NCI-H1092 treated with DMSO at 0.1 percent for 48 hours (cell line): ENCODE measurements at regions not wholly inside any gene's neighbourhood (a gene's known extent, or its start where the extent isn't known, plus 50 kb on each side); places are given as distances from the start of the nearest gene placed in this dataset.

Source experiments
- DNase-seq: peaks from one replicate; lab custom pipeline; 2025; lab: John Stamatoyannopoulos, UW

- no peak for DNase-seq
Measured at GRCh38 chr4:132865458-132865857, 283.6 kb upstream of the PCDH10 start.

GRCh38 chr4:132865922-132866321 is 283.2 kb upstream of the PCDH10 start:
- DNase-seq, result no peak

- DNase-seq, result no peak
Measured at GRCh38 chr4:132866616-132867015, 282.5 kb upstream of the PCDH10 start.

- DNase-seq, result no peak
Measured at GRCh38 chr4:132893787-132894186, 255.3 kb upstream of the PCDH10 start.

GRCh38 chr4:132901224-132901623 is 247.9 kb upstream of the PCDH10 start:
- DNase-seq, result no peak

DNA sequence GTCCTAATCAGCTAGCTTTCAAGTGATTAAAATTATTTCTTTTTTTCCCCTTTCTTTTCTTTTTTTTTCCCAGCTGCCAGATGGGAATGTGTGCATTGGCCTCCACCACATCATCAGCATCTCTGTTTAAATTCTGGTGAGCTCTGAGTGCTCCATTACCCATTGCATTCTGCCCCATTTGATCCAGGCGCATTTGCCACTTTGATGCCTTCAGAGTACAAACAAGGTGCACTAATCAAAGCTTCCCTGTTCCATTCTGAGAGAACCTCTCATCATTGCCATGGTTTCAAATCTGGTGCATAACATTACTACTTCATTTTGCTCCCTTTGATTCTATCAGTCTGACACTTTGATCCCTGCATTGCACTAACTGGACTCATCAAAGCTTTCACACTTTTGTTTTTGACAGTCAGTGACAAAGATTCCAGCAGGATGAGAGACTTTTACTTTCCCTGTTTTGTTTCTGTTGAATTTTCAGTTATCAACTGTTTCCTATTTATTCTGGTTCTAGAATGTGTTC is 238.8 kb upstream of the PCDH10 start:
- no peak for DNase-seq

DNA sequence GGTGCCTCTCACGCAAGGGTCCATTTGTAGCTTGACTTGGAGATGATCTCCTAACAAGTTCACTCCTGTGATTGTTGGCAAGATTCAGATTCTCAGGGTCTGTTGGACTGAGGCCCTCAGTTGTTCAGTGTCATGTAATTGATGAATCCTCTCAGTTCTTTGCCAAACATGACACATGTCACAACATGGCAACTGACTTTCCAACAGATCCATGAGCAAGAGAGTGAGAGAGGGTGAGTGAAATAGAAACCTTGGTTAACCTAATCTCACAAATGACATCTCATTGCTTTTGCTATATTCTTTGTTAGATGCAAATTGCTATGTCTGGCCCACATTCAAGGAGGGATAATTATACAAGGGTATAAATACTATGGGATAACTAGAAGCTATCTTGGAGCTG is 231.0 kb upstream of the PCDH10 start:
- no peak for DNase-seq

DNA sequence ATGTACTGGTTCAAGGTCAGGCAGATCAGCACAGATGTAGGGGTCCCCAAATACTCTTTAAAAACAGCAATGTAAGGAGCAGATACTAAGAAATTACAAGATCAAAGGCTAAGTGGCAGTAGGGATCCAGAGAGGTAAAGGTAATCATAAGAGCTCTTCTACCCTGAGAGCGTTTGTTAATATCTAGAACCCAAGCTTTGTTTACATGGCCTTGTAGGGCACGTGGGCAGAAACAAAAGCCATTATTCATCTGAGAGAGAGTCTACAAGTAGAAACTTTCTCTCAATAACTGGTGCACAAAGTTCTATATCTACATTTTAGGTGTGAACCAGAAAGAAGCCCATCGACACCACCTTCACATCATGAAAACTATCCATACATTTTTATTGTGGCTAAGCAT is 225.6 kb upstream of the PCDH10 start:
- DNase-seq, result no peak

DNA sequence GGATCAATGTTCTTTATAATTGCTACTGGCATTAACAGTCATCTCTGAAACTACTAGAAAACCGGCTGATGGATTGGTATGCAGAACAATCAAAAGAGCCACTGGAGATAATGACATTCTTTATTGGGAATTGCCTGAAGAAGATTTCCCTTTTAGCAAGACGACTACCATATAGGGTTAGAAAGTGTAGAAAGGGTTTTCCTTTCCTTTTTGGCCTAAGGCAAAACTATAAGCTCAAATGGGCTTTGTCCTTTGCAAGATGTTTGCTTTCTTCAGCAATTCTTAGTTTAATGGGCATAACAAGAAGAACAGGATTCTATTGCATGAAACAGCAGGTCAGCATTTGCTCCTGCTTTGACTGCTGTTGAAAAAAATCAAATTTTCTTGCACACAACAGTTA is 214.2 kb upstream of the PCDH10 start:
- DNase-seq, result no peak

GRCh38 chr4:132955146-132955545 is 193.9 kb upstream of the PCDH10 start:
- DNase-seq, result no peak

DNA sequence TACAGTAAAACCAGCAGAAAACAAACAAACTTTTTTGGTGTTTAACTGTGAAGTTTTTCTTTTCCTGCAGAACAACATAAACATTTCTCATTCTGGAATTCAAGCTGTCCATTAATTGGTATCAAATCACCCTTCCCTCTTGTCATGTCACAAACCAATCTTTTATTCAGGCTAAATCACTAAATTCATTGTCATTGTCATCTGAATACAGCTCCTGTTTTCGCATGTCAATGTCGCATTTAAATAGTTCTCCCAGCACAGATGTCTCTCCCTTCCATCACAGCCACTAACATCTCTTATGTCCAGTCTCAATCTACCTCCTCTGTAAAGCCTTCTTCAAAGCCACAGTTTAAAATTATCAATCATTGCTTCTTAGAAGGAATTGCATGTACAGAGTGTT is 192.1 kb upstream of the PCDH10 start:
- DNase-seq, result no peak

DNA sequence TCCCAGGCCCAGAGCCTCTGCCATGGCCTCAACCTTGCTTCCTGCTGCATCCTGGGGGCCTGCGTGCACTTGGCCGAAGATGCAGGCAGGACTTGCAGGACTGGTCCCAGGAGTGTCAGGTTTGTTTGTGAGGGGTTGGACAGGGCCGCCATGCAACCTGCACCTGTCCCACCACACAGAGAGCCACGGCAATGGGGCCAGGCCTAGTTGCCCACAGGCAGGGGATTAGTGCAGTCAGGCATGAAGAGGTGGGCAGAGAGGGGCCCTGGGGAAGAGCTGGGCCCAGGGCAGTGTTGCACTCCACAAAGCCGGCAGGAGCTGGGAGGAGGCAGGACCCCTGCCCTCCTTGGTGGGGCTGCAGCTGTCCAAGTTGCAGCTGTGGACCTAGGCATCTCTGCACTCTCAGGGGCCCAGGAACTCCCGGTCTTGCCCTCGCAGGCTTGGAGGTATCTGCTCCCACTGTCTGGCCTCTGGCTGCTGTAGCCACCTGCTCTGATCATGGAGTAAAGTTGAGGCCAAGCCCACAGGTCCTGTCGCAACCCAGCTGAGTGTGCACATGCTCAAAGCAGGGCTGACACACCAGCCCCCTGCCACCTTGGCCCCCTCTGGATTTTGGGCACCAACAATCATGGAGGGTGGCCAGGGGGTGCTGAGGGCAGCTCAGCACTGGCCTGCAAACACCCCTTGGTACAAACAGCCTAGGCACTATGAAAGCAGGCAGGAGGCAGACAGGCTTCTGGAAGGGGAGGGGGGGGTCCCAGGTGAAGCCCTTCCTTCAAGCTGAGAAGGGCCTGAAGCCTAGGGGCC is 190.4 kb upstream of the PCDH10 start:
- no peak for DNase-seq

DNA sequence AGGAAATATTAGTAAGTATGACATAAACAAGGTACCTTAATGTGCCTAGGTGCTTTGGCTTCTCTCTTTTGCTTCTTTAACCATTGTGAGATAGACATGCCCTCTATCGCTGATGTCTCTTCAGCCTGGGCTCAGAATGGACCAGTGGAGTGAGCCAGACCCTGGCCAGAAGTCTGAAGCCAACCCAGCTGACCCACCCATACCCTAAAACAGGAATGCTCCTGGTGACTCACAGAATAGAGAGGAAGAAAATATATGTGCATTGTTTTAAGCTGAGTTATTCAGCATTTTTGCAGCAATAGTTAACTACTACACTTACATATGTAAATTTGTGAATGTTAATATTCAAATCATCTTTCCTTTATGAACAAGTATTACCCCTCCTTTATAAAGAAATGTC is 167.5 kb upstream of the PCDH10 start:
- DNase-seq, result no peak

- no peak for DNase-seq
Measured at GRCh38 chr4:132982151-132982550, 166.9 kb upstream of the PCDH10 start.

- DNase-seq, result no peak
Measured at GRCh38 chr4:132991111-132991510, 158.0 kb upstream of the PCDH10 start.

DNA sequence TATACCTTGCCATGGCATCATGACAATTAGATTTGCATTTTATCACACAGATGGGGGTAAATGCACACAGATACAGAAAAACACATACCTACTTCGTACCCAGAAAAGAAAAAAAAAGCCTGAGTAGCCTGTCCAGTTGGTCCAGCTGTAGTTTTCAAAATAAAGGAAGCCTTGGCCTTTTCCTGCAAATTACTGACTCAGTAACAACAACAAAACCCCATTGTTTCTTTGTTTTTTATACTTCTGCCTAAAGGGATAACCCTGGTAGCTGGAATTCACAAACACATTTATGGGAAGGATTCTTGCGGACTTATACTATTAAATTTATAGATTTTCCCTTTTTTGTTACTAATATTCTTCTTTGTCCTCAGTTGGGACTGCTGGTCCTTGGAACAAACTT is 156.4 kb upstream of the PCDH10 start:
- DNase-seq, result no peak

DNA sequence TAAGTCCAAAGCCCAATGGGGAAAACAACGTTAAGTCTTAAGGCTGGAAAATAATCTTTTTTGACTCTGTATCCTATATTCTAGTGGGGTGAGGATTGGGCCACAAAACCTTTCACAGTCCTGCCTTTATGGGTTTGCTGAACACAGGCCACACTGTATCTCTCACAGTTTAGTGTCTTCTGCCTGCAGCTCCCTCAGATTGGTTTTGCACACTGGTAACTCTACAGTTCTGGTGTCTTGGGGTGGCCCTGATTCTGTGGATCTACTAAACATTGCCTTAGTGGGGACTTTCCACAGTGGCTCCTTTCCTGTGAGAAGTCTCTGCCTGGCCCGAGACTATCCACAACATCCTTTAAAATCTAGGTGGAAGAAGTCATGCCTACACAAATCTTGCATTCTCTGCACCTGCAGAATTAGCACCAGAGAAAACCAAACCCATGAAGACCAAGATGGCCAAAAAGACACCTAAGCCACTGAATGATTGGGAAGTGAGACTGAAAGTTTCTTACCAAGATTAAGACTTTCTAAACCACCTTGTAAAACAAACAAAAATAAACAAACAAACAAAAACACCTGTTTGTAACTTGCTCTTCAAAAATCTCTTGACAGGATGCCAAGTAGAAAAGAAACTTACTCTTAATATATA is 150.4 kb upstream of the PCDH10 start:
- DNase-seq, result no peak

DNA sequence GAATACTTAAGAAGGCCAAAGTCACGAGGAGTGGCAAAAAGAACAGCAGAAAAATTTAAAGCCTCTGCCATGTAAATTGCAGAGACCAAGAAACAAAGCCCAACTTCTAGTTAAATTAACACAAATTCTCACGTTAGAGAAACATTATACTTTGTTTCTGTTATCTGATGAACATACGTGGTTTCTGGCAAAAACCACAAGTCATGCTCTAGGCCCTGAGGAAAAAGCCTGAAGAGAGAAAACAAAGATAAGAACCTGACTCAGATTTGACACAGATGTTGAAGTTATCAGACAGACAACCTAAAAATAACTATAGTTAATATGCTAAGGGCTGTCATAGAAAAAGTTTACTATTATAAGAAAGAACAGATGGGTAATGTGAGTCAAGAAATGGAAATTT is 149.1 kb upstream of the PCDH10 start:
- DNase-seq, result no peak

DNA sequence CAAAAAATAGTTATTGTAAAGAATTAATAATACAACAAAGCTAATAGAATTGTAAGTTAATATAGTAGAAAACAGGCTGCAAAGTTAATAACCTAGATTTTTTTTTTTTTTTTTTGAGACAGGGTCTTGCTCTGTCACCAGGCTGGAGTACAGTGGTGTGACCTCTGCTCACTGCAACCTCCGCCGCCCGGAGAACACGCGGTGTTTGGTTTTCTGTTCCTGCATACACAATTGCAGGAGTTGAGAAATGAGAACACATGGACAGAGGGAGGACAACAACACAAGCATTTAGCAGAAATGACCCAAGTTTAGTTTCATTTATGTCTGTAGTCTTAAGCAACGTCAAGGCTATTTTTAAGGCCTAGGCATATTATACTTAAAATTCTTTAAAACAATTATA is 145.9 kb upstream of the PCDH10 start:
- DNase-seq, result no peak

- no peak for DNase-seq
Measured at GRCh38 chr4:133014473-133015135, 134.5 kb upstream of the PCDH10 start.

DNA sequence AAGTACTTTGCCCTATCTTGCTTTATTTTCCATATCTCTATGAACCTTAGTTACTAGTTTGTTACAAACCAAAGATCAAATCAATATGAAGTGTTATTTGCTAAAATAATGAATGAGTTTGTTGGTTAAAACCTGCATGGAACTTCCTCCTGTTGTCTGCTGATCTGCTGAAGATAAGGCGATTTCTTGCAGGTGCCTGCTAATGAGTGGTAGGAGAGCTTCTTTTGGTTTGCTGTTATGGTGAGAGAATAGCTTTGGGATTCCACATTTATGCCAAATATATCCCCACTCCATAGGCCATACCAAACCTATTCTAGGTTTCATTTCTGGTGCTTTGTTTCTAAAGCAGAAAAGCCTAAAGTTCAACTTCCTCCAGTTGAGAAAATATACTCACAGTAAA is 103.8 kb upstream of the PCDH10 start:
- no peak for DNase-seq

GRCh38 chr4:133046156-133046555 is 102.9 kb upstream of the PCDH10 start:
- DNase-seq, result no peak

- DNase-seq, result no peak
Measured at GRCh38 chr4:133058701-133059100, 90.4 kb upstream of the PCDH10 start.
